SJSA1 (cell line): ENCODE measurements at regions not wholly inside any gene's neighbourhood (a gene's known extent, or its start where the extent isn't known, plus 50 kb on each side); places are given as distances from the start of the nearest gene placed in this dataset.
"Not testable (repeated sequence)": the region's sequence is repeated elsewhere in the genome, so short reads cannot be mapped to it uniquely, and the experiment has no call there.

Experiments
- DNase-seq, 2 experiments: peaks; one replicate each; pipeline ENCODE4 v3.0.0-alpha.2; 2015 to 2020; ENCODE audit warnings: low spot score in 2 of 2, low read depth in 1 of 2
- H3K27ac ChIP-seq: fragments of 250-450 bp; sonication (Bioruptor Pico); 2 replicates; pipeline ENCODE4 v1.5.1; 2020; ENCODE audit warnings: mild to moderate bottlenecking, moderate library complexity
- H3K27me3 ChIP-seq: fragments of 250-450 bp; sonication (Bioruptor Pico); replicated peaks from 2 replicates; pipeline ENCODE4 v1.5.1; 2020; ENCODE audit warnings: mild to moderate bottlenecking, moderate library complexity
- H3K36me3 ChIP-seq: fragments of 250-450 bp; sonication (Bioruptor Pico); 2 replicates; pipeline ENCODE4 v1.5.1; 2020; ENCODE audit warnings: mild to moderate bottlenecking
- H3K4me1 ChIP-seq: fragments of 250-450 bp; sonication (Bioruptor Pico); replicated peaks from 2 replicates; pipeline ENCODE4 v1.6.1; 2021; ENCODE audit warnings: mild to moderate bottlenecking
- H3K4me3 ChIP-seq: fragments of 250-450 bp; sonication (Bioruptor Pico); 2 replicates; pipeline ENCODE4 v1.5.1; 2020; ENCODE audit warnings: mild to moderate bottlenecking
- H3K9me3 ChIP-seq: fragments of 250-450 bp; sonication (Bioruptor Pico); replicated peaks from 2 replicates; pipeline ENCODE4 v1.5.1; 2020; ENCODE audit warnings: mild to moderate bottlenecking

DNA sequence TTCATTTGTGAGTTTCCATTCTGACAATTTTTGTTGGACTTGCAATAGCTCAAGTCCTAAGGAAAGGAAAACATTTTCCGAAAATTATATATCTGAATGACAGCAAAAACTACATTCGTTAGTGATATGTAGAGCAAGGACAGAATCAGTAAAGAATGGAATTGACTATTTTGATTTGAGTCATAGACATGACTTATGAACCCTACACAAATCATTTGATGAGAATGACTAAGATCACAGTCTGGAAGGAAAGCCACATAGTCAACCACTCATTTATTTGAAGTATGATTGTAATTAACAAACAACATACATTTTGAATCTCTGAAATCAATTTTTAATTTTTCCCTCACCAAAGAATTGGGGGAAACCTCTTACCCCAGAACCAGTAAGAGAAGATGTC lies 231.6 kb upstream of the CRIM1 start:
- DNase-seq = no peak
- H3K36me3 ChIP-seq = no peaks in the 10 kb centered on the region
- H3K27ac ChIP-seq = no peak overlapping the region
- H3K9me3 ChIP-seq = no peaks in the 10 kb centered on the region
- H3K4me1 ChIP-seq = no peaks in the 10 kb centered on the region
- no peaks in the 10 kb centered on the region for H3K27me3 ChIP-seq
- no peak overlapping the region for H3K4me3 ChIP-seq

DNA sequence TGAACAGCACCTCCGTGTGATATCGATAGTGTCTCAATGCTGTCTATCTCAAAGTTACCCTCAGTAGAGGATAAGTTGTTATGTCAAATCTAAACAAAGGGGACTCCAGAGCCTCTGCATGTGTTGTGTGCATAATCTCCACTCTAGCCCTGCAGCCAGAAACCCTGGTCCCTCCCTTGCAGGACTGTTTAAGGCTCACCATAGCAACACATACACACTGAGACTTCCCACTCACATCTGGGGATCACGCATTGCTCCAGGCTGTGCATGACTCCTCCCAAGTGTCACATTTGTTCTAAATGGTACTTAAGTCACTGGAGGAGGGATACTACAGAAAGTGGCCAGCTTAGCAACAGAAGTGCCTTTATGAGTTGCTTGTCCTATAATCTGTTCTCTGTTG lies 258.6 kb upstream of the CRIM1 start:
- Histone ChIP-seq H3K4me3 (no peak overlapping the region), H3K9me3 (no peaks in the 10 kb centered on the region), H3K27ac (no peak overlapping the region), H3K36me3 (no peaks in the 10 kb centered on the region), H3K4me1 (no peaks in the 10 kb centered on the region), H3K27me3 (no peaks in the 10 kb centered on the region)
- no peak for DNase-seq

DNA sequence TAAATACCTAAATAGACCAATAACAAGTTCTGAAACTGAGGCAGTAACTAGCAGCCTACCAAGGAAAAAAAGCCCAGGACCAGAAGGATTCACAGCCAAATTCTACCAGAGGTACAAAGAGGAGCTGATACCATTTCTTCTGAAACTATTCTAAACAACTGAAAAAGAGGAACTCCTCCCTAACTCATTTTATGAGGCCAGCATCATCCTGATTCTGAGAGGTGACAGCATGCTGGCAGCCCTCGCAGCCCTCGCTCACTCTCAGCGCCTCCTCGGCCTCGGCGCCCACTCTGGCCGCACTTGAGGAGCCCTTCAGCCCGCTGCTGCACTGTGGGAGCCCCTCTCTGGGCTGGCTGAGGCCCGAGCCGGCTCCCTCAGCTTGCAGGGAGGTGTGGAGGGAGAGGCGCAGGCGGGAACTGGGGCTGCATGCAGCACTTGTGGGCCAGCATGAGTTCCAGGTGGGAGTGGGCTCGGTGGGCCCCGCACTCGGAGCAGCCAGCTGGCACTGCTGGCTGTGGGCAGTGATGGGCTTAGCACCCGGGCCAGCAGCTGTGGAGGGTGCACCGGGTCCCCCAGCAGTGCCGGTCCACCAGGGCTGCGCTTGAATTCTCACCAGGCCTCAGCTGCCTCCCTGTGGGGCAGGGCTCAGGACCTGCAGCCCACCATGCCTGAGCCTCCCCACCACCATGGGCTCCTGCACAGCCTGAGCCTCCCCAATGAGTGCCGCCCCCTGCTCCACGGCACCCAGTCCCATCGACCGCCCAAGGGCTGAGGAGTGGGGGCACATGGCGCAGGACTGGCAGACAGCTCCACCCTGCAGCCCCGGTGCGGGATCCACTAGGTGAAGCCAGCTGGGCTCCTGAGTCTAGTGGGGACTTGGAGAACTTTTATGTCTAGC lies 263.5 kb upstream of the CRIM1 start:
- H3K9me3 ChIP-seq, H3K27ac ChIP-seq, H3K36me3 ChIP-seq, H3K4me3 ChIP-seq, H3K4me1 ChIP-seq, DNase-seq, H3K27me3 ChIP-seq: not testable (repeated sequence)

DNA sequence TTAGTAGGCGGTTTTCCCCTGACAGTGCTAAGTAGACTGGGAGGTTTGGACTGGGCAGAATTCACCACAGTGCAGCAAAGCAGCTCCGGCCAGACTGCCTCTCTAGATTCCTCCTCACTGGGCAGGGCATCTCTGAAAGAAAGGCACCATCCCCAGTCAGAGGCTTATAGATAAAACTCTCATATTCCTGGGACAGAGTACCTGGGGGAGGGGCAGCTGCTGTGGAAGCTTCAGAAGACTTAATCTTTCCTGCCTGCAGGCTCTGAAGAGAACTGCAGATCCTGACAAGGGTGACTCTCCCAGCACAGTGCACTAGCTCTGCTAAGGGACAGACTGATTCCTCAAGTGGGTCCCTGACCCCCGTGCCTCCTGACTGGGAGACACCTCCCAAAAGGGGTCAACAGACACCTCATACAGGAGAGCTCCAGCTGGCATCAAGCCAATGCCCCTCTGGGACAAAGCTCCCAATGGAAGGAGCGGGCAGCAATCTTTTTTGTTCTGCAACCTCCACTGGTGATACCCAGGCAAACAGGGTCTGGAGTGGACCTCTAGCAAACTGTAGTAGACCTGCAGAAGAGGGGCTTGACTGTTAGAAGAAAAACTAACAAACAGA lies 266.8 kb upstream of the CRIM1 start:
- peak in 1 of 2 experiments; percentile 40 for DNase-seq
- Histone ChIP-seq H3K36me3 (no peaks in the 10 kb centered on the region), H3K27ac (no peak overlapping the region), H3K4me1 (no peaks in the 10 kb centered on the region), H3K4me3 (no peak overlapping the region), H3K27me3 (no peaks in the 10 kb centered on the region), H3K9me3 (no peaks in the 10 kb centered on the region)

DNA sequence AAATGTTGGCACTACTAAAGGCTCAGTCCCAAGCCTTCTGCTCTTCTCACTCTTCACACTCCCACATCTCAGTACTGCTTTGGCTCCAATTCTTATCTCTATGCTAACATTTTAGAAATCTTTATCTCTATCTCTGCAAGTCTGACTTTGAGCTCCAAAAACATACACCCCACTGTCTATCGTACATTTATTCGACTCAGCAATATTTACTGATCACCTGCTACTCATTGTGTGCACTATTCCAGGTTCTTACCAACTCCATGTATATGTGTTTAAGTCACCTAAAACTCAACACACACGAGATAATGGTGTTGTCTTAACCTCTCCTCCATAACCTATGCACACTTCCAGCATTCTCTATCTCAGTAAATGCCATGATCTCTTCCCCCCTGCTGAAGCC lies 268.2 kb upstream of the CRIM1 start:
- Histone ChIP-seq H3K27me3 (no peaks in the 10 kb centered on the region), H3K27ac (no peak overlapping the region), H3K4me3 (no peak overlapping the region), H3K36me3 (no peaks in the 10 kb centered on the region), H3K9me3 (no peaks in the 10 kb centered on the region), H3K4me1 (no peaks in the 10 kb centered on the region)
- no peak for DNase-seq

DNA sequence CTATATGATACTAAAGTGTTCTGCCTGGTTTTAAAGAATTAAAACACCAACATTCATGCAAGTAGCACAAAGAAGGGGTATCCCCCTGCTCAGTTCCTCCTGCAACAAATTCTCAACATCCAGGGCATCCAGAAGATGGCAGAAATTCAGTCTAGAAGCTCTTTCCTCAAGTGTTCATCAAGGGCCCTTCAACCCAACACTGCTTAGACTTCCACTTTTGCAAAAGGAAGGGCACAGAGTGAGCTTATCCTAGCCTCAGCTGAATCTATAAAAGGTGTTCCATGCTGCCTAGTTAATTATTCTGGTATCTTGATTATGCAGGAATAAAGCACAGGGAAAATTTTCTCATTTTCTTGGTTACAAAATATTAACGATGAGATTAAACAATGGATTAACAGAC lies 275.8 kb upstream of the CRIM1 start:
- Histone ChIP-seq H3K9me3 (no peaks in the 10 kb centered on the region), H3K36me3 (no peaks in the 10 kb centered on the region), H3K27ac (no peak overlapping the region), H3K27me3 (no peaks in the 10 kb centered on the region), H3K4me1 (no peaks in the 10 kb centered on the region), H3K4me3 (no peak overlapping the region)
- no peak for DNase-seq

DNA sequence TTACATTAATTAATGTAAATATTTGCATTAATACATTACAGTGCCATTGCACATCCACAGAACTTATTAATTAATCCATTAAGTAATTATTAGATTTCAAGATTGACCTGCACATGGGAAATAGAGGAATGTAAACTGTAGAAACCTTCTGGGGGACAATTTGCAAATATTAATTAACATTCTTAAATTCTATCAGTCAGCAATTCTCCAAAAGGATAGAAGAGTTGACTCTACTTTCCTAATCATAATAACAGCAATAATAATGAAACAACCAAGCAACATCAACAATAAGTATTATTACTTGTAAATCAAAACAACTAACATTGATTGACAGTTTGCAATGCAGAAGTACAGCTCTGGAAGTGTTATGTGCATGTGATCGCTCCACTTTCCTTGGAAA lies 281.6 kb upstream of the CRIM1 start:
- H3K27ac ChIP-seq = no peak overlapping the region
- DNase-seq = no peak

DNA sequence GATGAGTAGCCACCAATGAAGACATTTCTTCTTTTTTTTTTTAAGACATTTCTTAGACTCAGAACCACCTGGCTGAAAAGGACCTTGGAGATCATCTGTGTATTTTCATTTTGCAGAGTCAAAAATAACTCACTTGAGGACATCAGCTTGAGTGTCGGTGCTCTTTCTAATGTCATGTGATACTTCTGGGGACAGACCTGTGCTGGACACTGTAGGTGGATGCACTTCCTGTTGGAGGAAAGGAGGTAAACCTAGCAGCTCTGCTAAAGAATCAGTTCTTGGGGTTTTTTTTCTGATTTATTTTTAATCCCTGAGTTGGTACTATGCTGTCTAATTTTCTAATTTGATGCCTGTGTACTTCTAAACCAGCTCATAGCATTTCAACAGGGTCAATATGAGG lies 283.9 kb upstream of the CRIM1 start:
- H3K4me3 ChIP-seq = no peak overlapping the region
- H3K27ac ChIP-seq = no peak overlapping the region
- H3K4me1 ChIP-seq = no peaks in the 10 kb centered on the region
- no peak for DNase-seq
- no peaks in the 10 kb centered on the region for H3K36me3 ChIP-seq
- no peaks in the 10 kb centered on the region for H3K27me3 ChIP-seq
- no peaks in the 10 kb centered on the region for H3K9me3 ChIP-seq

More for the DNA sequence above, 281.6 kb upstream of the CRIM1 start:
- H3K9me3 ChIP-seq = no peaks in the 10 kb centered on the region
- no peak overlapping the region for H3K4me3 ChIP-seq
- no peaks in the 10 kb centered on the region for H3K4me1 ChIP-seq
- H3K27me3 ChIP-seq = no peaks in the 10 kb centered on the region
- no peaks in the 10 kb centered on the region for H3K36me3 ChIP-seq

DNA sequence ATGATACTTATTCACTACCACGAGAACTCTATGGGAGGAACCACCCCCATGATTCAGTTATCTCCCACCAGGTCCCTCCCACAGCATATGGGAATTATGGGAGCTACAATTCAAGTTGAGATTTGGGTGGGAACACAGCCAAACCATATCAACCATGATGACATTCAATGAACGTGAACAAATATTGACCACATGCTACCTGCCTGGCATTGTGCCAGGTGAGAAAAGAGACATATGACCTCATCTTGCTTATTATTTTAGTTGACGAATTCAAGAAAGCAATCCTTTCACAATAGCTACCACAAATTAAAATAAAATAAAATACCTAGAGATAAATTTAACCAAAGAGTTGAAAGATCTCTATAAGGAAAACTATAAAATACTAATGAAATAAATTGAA lies 286.5 kb upstream of the CRIM1 start:
- no peaks in the 10 kb centered on the region for H3K4me1 ChIP-seq
- no peaks in the 10 kb centered on the region for H3K9me3 ChIP-seq
- H3K36me3 ChIP-seq = no peaks in the 10 kb centered on the region
- DNase-seq = no peak
- H3K27ac ChIP-seq = no peak overlapping the region
- no peaks in the 10 kb centered on the region for H3K27me3 ChIP-seq
- no peak overlapping the region for H3K4me3 ChIP-seq

DNA sequence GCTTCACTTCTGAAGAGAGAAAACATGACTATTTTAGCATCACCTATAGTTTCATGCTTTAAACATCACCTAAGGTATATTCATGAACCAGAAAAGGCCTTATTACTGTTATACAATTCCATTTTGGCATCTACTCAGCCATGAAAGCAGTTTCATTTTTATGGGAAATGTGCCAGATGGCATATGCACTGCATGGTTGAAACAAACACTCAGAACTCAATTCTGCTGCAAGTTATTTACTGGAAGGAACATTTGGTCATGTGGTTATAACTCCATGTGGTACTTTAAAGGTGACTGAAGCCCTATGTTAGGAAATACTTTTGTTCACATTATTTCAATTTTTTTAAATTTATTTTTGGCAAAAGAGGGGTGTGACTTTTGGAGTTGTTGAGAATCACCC lies 287.5 kb upstream of the CRIM1 start:
- Histone ChIP-seq H3K36me3 (no peaks in the 10 kb centered on the region), H3K27ac (no peak overlapping the region), H3K9me3 (no peaks in the 10 kb centered on the region), H3K4me1 (no peaks in the 10 kb centered on the region), H3K27me3 (no peaks in the 10 kb centered on the region), H3K4me3 (no peak overlapping the region)
- DNase-seq = no peak

DNA sequence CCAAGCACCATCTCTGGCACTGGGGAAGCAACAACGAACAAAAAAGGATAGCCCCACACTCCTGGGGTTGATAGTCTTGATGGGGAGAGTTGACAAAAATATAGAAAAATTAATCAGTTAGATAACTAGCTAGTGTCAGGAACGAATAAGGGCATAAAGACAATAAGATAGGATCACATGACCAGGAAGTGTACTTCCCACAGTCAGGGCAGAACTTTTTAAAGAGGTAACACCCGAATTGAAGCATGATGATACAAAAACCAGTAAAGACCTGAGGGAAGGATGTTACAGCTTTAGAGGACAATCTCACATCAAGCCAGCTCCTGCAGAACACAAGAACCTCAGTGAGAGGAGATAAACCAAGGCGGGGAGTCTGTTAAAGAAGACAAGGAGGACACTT lies 295.4 kb upstream of the CRIM1 start:
- Histone ChIP-seq H3K4me1 (no peaks in the 10 kb centered on the region), H3K27ac (no peak overlapping the region), H3K4me3 (no peak overlapping the region), H3K36me3 (no peaks in the 10 kb centered on the region), H3K9me3 (no peaks in the 10 kb centered on the region; the same call in 1 of the 2 replicates), H3K27me3 (no peaks in the 10 kb centered on the region; the same call in 1 of the 2 replicates)
- no peak for DNase-seq

DNA sequence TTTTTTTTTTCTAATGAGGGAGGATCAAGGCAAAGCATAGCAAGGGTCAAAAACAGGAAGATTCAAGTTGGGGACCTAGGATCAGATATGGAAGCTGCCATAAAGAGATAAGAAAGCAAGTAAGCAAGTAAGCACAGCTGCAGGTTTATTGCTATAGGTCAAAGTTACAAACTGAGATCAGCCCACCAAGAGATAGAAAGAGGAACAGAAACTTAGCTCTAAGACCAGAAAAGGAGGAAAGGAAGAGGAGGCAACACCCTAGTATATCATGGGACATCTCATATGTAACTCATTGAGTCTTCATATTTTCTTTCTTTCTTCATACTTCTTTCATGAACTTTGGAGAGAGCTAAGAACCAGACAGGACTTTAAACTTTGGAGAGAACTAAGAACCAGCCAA lies 295.9 kb upstream of the CRIM1 start:
- Histone ChIP-seq H3K27me3 (no peaks in the 10 kb centered on the region; the same call in 1 of the 2 replicates), H3K4me3 (no peak overlapping the region), H3K4me1 (no peaks in the 10 kb centered on the region), H3K36me3 (no peaks in the 10 kb centered on the region), H3K27ac (no peak overlapping the region), H3K9me3 (no peaks in the 10 kb centered on the region; the same call in 1 of the 2 replicates)
- DNase-seq = no peak

DNA sequence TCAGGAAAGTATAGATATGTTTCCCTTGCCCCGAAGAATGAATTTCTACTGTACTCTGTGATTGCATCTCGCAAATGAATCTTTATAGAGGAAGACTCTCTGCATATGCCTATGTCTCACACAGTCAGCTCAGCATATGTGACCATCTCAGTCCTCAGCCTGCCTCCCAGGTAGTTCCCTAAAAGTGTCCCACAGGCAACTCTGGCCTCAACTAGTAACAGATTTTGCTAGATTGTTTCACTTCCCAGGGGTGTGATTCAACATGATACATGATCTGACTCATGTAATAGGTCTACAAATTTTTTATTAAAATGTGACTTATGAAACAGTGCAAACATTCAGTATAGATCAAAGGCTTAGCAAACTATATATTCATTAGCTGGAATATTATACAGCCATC lies 296.6 kb upstream of the CRIM1 start:
- no peak overlapping the region for H3K4me3 ChIP-seq
- H3K36me3 ChIP-seq = no peaks in the 10 kb centered on the region
- no peaks in the 10 kb centered on the region for H3K4me1 ChIP-seq
- no peak overlapping the region for H3K27ac ChIP-seq
- no peak for DNase-seq
- no peaks in the 10 kb centered on the region; the same call in 1 of the 2 replicates for H3K9me3 ChIP-seq
- H3K27me3 ChIP-seq = no peaks in the 10 kb centered on the region; the same call in 1 of the 2 replicates

DNA sequence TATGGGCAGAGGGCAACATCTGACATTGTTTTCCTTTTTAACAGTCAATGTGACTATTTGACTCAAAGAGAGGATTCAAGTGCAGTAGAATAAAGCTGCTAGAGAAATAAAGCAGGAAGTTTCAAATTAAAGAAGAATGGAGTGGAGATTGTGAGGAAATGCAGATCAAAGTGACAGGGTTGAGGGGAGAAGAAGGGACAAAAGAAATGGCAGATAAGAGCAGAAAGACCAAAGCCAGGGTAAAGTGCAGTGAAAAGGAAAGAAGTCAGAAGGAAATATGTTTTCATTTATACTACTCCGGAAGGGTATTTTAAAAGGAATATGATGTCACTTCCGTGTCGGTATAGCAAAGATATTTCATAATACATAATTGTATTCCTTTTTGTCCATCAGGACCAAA lies 297.5 kb upstream of the CRIM1 start:
- Histone ChIP-seq H3K27me3 (no peaks in the 10 kb centered on the region; the same call in 1 of the 2 replicates), H3K36me3 (no peaks in the 10 kb centered on the region), H3K4me1 (no peaks in the 10 kb centered on the region), H3K27ac (no peak overlapping the region), H3K4me3 (no peak overlapping the region), H3K9me3 (no peaks in the 10 kb centered on the region; the same call in 1 of the 2 replicates)
- DNase-seq = no peak
